WTC11 (cell line): ENCODE measurements at regions not wholly inside any gene's neighbourhood (a gene's known extent, or its start where the extent isn't known, plus 50 kb on each side); places are given as distances from the start of the nearest gene placed in this dataset.

Experiments used
- ATAC-seq: fragments of 200-7000 bp; cut with Tn5 transposase; 2 replicates; pipeline ENCODE4 v1.10.0; 2021; ENCODE audit warnings: mild to moderate bottlenecking, moderate library complexity
- CTCF ChIA-PET: fragments of 300-600 bp; sonication (Branson Sonifier 250); formaldehyde crosslinking; loops from one replicate; lab custom pipeline; 2021; ENCODE audit warnings: antibody characterized with exemption; lab: Charles Lee
- POLR2A ChIA-PET: fragments of 350-600 bp; sonication (Branson Sonifier 250); formaldehyde crosslinking; loops from one replicate; lab custom pipeline; 2021; ENCODE audit warnings: antibody characterized with exemption; lab: Charles Lee
- DNase-seq: peaks from one replicate; pipeline ENCODE4 v3.0.0; 2021; ENCODE audit warnings: low spot score
- H3K27ac Mint-ChIP-seq: 2 replicates; pipeline ENCODE4 v1.8.0; 2021; ENCODE audit warnings: mixed read lengths
- H3K27me3 Mint-ChIP-seq: 2 replicates; pipeline ENCODE4 v1.8.0; 2021; ENCODE audit warnings: low read depth, mild to moderate bottlenecking, moderate library complexity, mixed read lengths
- H3K36me3 Mint-ChIP-seq: 2 replicates; pipeline ENCODE4 v1.8.0; 2021; ENCODE audit warnings: mixed read lengths
- H3K4me1 Mint-ChIP-seq: 2 replicates; pipeline ENCODE4 v1.8.0; 2022; ENCODE audit warnings: mixed read lengths
- H3K4me3 Mint-ChIP-seq: 2 replicates; pipeline ENCODE4 v1.8.0; 2021; ENCODE audit warnings: mild to moderate bottlenecking, moderate library complexity, mixed read lengths
- H3K9me3 Mint-ChIP-seq: 2 replicates; pipeline ENCODE4 v1.8.0; 2021; ENCODE audit warnings: mixed read lengths
- AFF4 ChIP-seq: sonication (generic); formaldehyde crosslinking; IDR thresholded peaks from 2 replicates; pipeline ENCODE4 v1.8.1; 2023; ENCODE audit warnings: mild to moderate bottlenecking, missing genetic modification reagents, borderline replicate concordance
- CREB1 ChIP-seq: sonication (generic); formaldehyde crosslinking; IDR thresholded peaks from 2 replicates; pipeline ENCODE4 v1.8.0; 2023; ENCODE audit warnings: mild to moderate bottlenecking, missing genetic modification reagents
- MXD4 ChIP-seq: fragments of 250-450 bp; sonication (Bioruptor Pico); IDR thresholded peaks from 2 replicates; pipeline ENCODE4 v1.8.0; 2021; ENCODE audit warnings: mild to moderate bottlenecking, moderate library complexity, borderline replicate concordance
- RELA ChIP-seq: sonication (generic); formaldehyde crosslinking; IDR thresholded peaks from 2 replicates; pipeline ENCODE4 v1.8.1; 2022; ENCODE audit warnings: missing genetic modification reagents, mild to moderate bottlenecking, borderline replicate concordance
- SMAD4 ChIP-seq: sonication (generic); formaldehyde crosslinking; IDR thresholded peaks from 2 replicates; pipeline ENCODE4 v1.8.0; 2022; ENCODE audit warnings: mild to moderate bottlenecking, missing genetic modification reagents
- ZNF219 ChIP-seq: sonication (generic); formaldehyde crosslinking; IDR thresholded peaks from 2 replicates; pipeline ENCODE4 v1.8.0; 2023; ENCODE audit warnings: missing genetic modification reagents, mild to moderate bottlenecking, borderline replicate concordance
- ZNF416 ChIP-seq: fragments of 250-450 bp; sonication (Bioruptor Pico); IDR thresholded peaks from 2 replicates; pipeline ENCODE4 v1.9.0; 2021; ENCODE audit warnings: mild to moderate bottlenecking, inconsistent platforms
- ZNF423 ChIP-seq: fragments of 250-450 bp; sonication (Bioruptor Pico); IDR thresholded peaks from 2 replicates; pipeline ENCODE4 v2.1.2; 2022; ENCODE audit warnings: mild to moderate bottlenecking, moderate library complexity
- ZNF512 ChIP-seq: sonication (generic); formaldehyde crosslinking; IDR thresholded peaks from 2 replicates; pipeline ENCODE4 v1.8.1; 2022; ENCODE audit warnings: missing genetic modification reagents, borderline replicate concordance
- TF ChIP-seq, protein P1 (sequence below): sonication (generic); formaldehyde crosslinking; IDR thresholded peaks from 2 replicates; pipeline ENCODE4 v1.8.0; 2022; ENCODE audit warnings: mild to moderate bottlenecking, missing genetic modification reagents
- TF ChIP-seq, protein P2 (sequence below): sonication (generic); formaldehyde crosslinking; IDR thresholded peaks from 2 replicates; pipeline ENCODE4 v1.8.0; 2023; ENCODE audit warnings: mild to moderate bottlenecking, missing genetic modification reagents
- TF ChIP-seq, protein P3 (sequence below): fragments of 250-450 bp; sonication (Bioruptor Pico); IDR thresholded peaks from 2 replicates; pipeline ENCODE4 v2.1.2; 2022; ENCODE audit warnings: mild to moderate bottlenecking, moderate library complexity
- TF ChIP-seq, protein P4 (sequence below): sonication (generic); formaldehyde crosslinking; IDR thresholded peaks from 2 replicates; pipeline ENCODE4 v1.8.0; 2022; ENCODE audit warnings: mild to moderate bottlenecking, missing genetic modification reagents
- TF ChIP-seq, protein P5 (sequence below): sonication (generic); formaldehyde crosslinking; conservative IDR thresholded peaks from 2 replicates; pipeline ENCODE4 v1.8.1; 2023; ENCODE audit warnings: mild to moderate bottlenecking, low read depth, missing genetic modification reagents, moderate library complexity

- TF ChIP-seq MXD4 (CRISPR knock-in tag) = no peak
- no peak for TF ChIP-seq ZNF512 (CRISPR knock-in tag)
- DNase-seq = no peak
- H3K4me1 Mint-ChIP-seq = no peaks in the 10 kb centered on the region
- no peak overlapping the region for H3K4me3 Mint-ChIP-seq
- no peak for ATAC-seq
- POLR2A ChIA-PET = no interaction called here
- H3K27ac Mint-ChIP-seq = no peak overlapping the region
- H3K27me3 Mint-ChIP-seq = no peaks in the 10 kb centered on the region
- H3K9me3 Mint-ChIP-seq = no peaks in the 10 kb centered on the region
- CTCF ChIA-PET = no interaction called here
- no peaks in the 10 kb centered on the region for H3K36me3 Mint-ChIP-seq
Measured at GRCh38 chr3:132822837-132823236, 100.6 kb upstream of the NPHP3 start.

DNA sequence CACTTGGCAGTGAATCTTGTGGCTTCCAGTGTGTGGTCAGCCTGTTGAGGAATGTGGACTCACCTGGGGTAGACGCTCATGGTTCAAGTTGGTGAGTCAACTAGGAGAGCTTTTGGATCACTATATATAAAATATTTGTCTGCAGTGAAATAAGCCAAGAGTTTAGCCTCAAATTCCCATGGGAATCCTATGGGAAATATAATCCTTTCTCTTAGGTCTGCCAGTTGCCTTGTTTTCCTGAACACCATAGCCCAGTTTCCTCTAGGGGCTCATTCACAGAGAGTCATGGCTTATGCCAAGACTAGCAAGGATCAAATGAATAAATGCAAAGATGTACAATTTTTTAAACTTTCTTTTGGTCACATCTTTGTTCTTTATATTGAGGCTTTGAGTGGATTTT is 100.1 kb upstream of the NPHP3 start:
- no peaks in the 10 kb centered on the region for H3K4me1 Mint-ChIP-seq
- TF ChIP-seq ZNF416 (CRISPR knock-in tag) (no peak), ZNF219 (no peak), SMAD4 (no peak), ZNF423 (CRISPR knock-in tag) (no peak), RELA (no peak), AFF4 (CRISPR knock-in tag) (no peak), CREB1 (CRISPR knock-in tag) (no peak)
- TF ChIP-seq, protein P1, sequence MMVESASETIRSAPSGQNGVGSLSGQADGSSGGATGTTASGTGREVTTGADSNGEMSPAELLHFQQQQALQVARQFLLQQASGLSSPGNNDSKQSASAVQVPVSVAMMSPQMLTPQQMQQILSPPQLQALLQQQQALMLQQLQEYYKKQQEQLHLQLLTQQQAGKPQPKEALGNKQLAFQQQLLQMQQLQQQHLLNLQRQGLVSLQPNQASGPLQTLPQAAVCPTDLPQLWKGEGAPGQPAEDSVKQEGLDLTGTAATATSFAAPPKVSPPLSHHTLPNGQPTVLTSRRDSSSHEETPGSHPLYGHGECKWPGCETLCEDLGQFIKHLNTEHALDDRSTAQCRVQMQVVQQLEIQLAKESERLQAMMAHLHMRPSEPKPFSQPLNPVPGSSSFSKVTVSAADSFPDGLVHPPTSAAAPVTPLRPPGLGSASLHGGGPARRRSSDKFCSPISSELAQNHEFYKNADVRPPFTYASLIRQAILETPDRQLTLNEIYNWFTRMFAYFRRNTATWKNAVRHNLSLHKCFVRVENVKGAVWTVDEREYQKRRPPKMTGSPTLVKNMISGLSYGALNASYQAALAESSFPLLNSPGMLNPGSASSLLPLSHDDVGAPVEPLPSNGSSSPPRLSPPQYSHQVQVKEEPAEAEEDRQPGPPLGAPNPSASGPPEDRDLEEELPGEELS (CRISPR knock-in tag) = no peak
- TF ChIP-seq, protein P2, sequence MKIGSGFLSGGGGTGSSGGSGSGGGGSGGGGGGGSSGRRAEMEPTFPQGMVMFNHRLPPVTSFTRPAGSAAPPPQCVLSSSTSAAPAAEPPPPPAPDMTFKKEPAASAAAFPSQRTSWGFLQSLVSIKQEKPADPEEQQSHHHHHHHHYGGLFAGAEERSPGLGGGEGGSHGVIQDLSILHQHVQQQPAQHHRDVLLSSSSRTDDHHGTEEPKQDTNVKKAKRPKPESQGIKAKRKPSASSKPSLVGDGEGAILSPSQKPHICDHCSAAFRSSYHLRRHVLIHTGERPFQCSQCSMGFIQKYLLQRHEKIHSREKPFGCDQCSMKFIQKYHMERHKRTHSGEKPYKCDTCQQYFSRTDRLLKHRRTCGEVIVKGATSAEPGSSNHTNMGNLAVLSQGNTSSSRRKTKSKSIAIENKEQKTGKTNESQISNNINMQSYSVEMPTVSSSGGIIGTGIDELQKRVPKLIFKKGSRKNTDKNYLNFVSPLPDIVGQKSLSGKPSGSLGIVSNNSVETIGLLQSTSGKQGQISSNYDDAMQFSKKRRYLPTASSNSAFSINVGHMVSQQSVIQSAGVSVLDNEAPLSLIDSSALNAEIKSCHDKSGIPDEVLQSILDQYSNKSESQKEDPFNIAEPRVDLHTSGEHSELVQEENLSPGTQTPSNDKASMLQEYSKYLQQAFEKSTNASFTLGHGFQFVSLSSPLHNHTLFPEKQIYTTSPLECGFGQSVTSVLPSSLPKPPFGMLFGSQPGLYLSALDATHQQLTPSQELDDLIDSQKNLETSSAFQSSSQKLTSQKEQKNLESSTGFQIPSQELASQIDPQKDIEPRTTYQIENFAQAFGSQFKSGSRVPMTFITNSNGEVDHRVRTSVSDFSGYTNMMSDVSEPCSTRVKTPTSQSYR (CRISPR knock-in tag) = no peak
- TF ChIP-seq, protein P3, sequence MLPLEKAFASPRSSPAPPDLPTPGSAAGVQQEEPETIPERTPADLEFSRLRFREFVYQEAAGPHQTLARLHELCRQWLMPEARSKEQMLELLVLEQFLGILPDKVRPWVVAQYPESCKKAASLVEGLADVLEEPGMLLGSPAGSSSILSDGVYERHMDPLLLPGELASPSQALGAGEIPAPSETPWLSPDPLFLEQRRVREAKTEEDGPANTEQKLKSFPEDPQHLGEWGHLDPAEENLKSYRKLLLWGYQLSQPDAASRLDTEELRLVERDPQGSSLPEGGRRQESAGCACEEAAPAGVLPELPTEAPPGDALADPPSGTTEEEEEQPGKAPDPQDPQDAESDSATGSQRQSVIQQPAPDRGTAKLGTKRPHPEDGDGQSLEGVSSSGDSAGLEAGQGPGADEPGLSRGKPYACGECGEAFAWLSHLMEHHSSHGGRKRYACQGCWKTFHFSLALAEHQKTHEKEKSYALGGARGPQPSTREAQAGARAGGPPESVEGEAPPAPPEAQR = no peak
- TF ChIP-seq, protein P4, sequence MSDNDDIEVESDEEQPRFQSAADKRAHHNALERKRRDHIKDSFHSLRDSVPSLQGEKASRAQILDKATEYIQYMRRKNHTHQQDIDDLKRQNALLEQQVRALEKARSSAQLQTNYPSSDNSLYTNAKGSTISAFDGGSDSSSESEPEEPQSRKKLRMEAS (CRISPR knock-in tag) = no peak
- TF ChIP-seq, protein P5, sequence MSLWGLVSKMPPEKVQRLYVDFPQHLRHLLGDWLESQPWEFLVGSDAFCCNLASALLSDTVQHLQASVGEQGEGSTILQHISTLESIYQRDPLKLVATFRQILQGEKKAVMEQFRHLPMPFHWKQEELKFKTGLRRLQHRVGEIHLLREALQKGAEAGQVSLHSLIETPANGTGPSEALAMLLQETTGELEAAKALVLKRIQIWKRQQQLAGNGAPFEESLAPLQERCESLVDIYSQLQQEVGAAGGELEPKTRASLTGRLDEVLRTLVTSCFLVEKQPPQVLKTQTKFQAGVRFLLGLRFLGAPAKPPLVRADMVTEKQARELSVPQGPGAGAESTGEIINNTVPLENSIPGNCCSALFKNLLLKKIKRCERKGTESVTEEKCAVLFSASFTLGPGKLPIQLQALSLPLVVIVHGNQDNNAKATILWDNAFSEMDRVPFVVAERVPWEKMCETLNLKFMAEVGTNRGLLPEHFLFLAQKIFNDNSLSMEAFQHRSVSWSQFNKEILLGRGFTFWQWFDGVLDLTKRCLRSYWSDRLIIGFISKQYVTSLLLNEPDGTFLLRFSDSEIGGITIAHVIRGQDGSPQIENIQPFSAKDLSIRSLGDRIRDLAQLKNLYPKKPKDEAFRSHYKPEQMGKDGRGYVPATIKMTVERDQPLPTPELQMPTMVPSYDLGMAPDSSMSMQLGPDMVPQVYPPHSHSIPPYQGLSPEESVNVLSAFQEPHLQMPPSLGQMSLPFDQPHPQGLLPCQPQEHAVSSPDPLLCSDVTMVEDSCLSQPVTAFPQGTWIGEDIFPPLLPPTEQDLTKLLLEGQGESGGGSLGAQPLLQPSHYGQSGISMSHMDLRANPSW (CRISPR knock-in tag) = no peak
- no peaks in the 10 kb centered on the region for H3K27me3 Mint-ChIP-seq
- ATAC-seq = no peak
- no peak overlapping the region for H3K27ac Mint-ChIP-seq
- DNase-seq = no peak
- no peaks in the 10 kb centered on the region for H3K9me3 Mint-ChIP-seq
- ChIA-PET POLR2A (no interaction called here), CTCF (no interaction called here)
- H3K36me3 Mint-ChIP-seq = no peaks in the 10 kb centered on the region
- no peak overlapping the region for H3K4me3 Mint-ChIP-seq
